ENCODE measurements at regions not wholly inside any gene's neighbourhood (a gene's known extent, or its start where the extent isn't known, plus 50 kb on each side); places are given as distances from the start of the nearest gene placed in this dataset.

DNA sequence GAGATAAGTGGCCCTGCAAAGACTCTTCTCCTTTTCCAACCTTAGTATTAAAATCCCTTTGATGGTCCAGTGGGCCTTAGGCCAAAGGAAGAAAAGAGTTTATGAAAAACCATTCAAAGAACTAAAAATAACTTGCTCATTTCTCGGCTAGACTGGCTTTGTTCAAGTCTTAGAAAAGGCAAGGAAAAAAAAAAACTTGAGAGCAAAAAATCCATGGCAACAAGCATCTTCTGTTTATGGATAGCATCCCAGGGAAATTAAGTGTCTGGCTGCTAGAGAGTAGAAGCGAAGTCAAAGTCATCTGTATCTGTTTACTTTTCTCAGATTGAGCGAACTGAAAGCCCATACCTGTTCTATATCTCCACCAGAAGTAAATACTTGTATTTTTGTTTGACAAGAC, 129.6 kb downstream of the KCTD15 start:
- Mint-ChIP-seq H3K4me1 (ENCODE audit: low read depth, unreplicated experiment) (no peaks in the 10 kb centered on the region), H3K27me3 (ENCODE audit: unreplicated experiment) (peaks cover 8% of the 10 kb centered on the region), H3K27ac (ENCODE audit: unreplicated experiment) (no peak overlapping the region), H3K9me3 (ENCODE audit: unreplicated experiment) (peaks cover 2% of the 10 kb centered on the region), H3K4me3 (ENCODE audit: unreplicated experiment) (no peak overlapping the region), H3K36me3 (ENCODE audit: unreplicated experiment) (peaks cover 6% of the 10 kb centered on the region)
- no peak for DNase-seq
- TF ChIP-seq, protein P1, sequence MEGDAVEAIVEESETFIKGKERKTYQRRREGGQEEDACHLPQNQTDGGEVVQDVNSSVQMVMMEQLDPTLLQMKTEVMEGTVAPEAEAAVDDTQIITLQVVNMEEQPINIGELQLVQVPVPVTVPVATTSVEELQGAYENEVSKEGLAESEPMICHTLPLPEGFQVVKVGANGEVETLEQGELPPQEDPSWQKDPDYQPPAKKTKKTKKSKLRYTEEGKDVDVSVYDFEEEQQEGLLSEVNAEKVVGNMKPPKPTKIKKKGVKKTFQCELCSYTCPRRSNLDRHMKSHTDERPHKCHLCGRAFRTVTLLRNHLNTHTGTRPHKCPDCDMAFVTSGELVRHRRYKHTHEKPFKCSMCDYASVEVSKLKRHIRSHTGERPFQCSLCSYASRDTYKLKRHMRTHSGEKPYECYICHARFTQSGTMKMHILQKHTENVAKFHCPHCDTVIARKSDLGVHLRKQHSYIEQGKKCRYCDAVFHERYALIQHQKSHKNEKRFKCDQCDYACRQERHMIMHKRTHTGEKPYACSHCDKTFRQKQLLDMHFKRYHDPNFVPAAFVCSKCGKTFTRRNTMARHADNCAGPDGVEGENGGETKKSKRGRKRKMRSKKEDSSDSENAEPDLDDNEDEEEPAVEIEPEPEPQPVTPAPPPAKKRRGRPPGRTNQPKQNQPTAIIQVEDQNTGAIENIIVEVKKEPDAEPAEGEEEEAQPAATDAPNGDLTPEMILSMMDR (IDR thresholded peaks at IDR 0.05; ENCODE audit: partially characterized antibody, unreplicated experiment) = no peak

DNA sequence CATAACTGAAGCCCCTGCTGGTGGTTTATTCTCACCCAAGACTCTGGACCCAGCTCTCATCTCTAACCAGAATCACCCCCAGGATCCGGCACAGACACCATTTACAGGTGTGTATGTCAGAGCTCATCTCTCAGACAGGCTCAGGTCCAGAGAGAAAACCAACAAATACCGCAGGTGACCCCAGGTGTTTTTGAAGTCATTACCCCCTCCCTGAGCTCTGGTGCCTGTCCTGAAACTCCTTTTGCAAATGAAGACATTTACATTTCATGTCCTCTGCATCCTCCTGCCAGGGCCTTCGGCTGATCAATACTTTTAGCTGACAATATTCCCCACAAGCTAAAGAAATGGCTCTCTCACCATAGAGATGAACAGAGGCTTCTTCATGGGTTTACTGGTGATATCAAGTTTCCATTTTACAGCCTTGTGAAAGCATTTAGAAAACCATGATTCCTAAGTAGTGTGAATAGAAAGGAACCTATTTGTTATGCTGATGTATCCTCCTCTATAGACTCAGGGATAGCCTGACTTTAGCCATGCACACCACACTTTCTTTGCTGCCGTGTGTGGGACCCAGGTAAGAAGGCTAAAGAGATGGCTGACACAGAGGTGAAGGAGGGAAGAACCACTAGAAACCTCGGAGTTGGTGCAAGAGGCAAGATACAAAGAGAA, 131.3 kb downstream of the KCTD15 start:
- peaks cover 8% of the 10 kb centered on the region for H3K27me3 Mint-ChIP-seq (ENCODE audit: unreplicated experiment)
- peaks cover 6% of the 10 kb centered on the region for H3K36me3 Mint-ChIP-seq (ENCODE audit: unreplicated experiment)
- H3K27ac Mint-ChIP-seq (ENCODE audit: unreplicated experiment) = no peak overlapping the region
- peaks cover 2% of the 10 kb centered on the region for H3K9me3 Mint-ChIP-seq (ENCODE audit: unreplicated experiment)
- no peak overlapping the region for H3K4me3 Mint-ChIP-seq (ENCODE audit: unreplicated experiment)
- TF ChIP-seq, protein P1 (IDR thresholded peaks at IDR 0.05; ENCODE audit: partially characterized antibody, unreplicated experiment) = no peak
- no peak for DNase-seq
- H3K4me1 Mint-ChIP-seq (ENCODE audit: low read depth, unreplicated experiment) = no peaks in the 10 kb centered on the region

DNA sequence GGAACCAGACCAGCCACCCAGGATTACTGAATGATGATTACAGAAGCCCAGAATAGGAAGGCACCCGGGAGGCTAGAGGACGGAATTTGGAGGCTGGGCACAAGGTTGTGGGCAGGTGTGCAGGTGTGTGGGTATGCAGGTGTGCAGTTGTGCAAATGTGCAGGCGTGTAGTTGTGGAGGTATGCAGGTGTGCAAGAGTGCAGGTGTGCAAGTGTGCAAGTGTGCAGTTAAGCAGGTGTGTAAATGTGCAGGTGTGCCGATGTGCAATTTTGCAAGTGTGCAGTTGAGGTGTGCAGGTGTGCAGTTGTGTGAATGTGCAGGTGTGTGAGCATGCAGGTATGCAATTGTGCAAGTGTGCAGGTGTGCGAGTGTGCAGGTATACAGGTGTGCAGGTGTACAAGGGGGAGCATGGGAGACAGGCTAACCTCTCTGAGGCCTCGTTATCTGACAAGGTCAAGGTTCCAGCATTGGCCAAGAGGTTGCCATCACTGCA, 131.8 kb downstream of the KCTD15 start:
- no peak overlapping the region for H3K27ac Mint-ChIP-seq (ENCODE audit: unreplicated experiment)
- peaks cover 11% of the 10 kb centered on the region for H3K36me3 Mint-ChIP-seq (ENCODE audit: unreplicated experiment)
- DNase-seq = no peak
- peaks cover 2% of the 10 kb centered on the region for H3K9me3 Mint-ChIP-seq (ENCODE audit: unreplicated experiment)
- peaks cover 8% of the 10 kb centered on the region for H3K27me3 Mint-ChIP-seq (ENCODE audit: unreplicated experiment)
- TF ChIP-seq, protein P1 (IDR thresholded peaks at IDR 0.05; ENCODE audit: partially characterized antibody, unreplicated experiment) = no peak
- H3K4me1 Mint-ChIP-seq (ENCODE audit: low read depth, unreplicated experiment) = no peaks in the 10 kb centered on the region
- H3K4me3 Mint-ChIP-seq (ENCODE audit: unreplicated experiment) = no peak overlapping the region

GRCh38 chr19:33933931-33934330, 137.3 kb downstream of the KCTD15 start:
- Mint-ChIP-seq H3K9me3 (ENCODE audit: unreplicated experiment) (no peaks in the 10 kb centered on the region), H3K27ac (ENCODE audit: unreplicated experiment) (no peak overlapping the region), H3K4me3 (ENCODE audit: unreplicated experiment) (no peak overlapping the region), H3K27me3 (ENCODE audit: unreplicated experiment) (peaks cover 4% of the 10 kb centered on the region), H3K36me3 (ENCODE audit: unreplicated experiment) (peaks cover 23% of the 10 kb centered on the region), H3K4me1 (ENCODE audit: low read depth, unreplicated experiment) (no peaks in the 10 kb centered on the region)
- DNase-seq = no peak
- TF ChIP-seq, protein P1 (IDR thresholded peaks at IDR 0.05; ENCODE audit: partially characterized antibody, unreplicated experiment) = no peak

- Mint-ChIP-seq H3K27ac (ENCODE audit: unreplicated experiment) (no peak overlapping the region), H3K4me3 (ENCODE audit: unreplicated experiment) (no peak overlapping the region), H3K36me3 (ENCODE audit: unreplicated experiment) (peaks cover 15% of the 10 kb centered on the region), H3K27me3 (ENCODE audit: unreplicated experiment) (no peaks in the 10 kb centered on the region), H3K9me3 (ENCODE audit: unreplicated experiment) (no peaks in the 10 kb centered on the region), H3K4me1 (ENCODE audit: low read depth, unreplicated experiment) (no peaks in the 10 kb centered on the region)
- DNase-seq = no peak
- TF ChIP-seq, protein P1 (IDR thresholded peaks at IDR 0.05; ENCODE audit: partially characterized antibody, unreplicated experiment) = no peak
Measured at GRCh38 chr19:33938821-33939220, 142.2 kb downstream of the KCTD15 start.
